Endodermal cell (in vitro differentiated cells): ENCODE measurements at regions not wholly inside any gene's neighbourhood (a gene's known extent, or its start where the extent isn't known, plus 50 kb on each side); places are given as distances from the start of the nearest gene placed in this dataset.

Source experiments
- DNase-seq: peaks from one replicate; pipeline ENCODE4 v3.0.0-alpha.2; 2017
- H3K27ac ChIP-seq: 2 replicates; pipeline ENCODE4 v1.5.1; 2013; ENCODE audit warnings: mild to moderate bottlenecking, low read depth, low read length, moderate library complexity
- H3K27me3 ChIP-seq: 2 replicates; pipeline ENCODE4 v1.6.1; 2013; ENCODE audit warnings: mild to moderate bottlenecking, low read length, moderate library complexity; ENCODE audit not compliant: insufficient read depth, control insufficient read depth, poor library complexity, severe bottlenecking
- H3K36me3 ChIP-seq: 2 replicates; pipeline ENCODE4 v1.7.0; 2013; ENCODE audit warnings: mild to moderate bottlenecking, low read length, moderate library complexity; ENCODE audit not compliant: control insufficient read depth, insufficient read depth
- H3K4me1 ChIP-seq: one replicate; pipeline ENCODE4 v1.7.0; 2013; ENCODE audit warnings: low read length; ENCODE audit not compliant: control insufficient read depth, insufficient read depth
- H3K4me3 ChIP-seq: 2 replicates; pipeline ENCODE4 v1.5.1; 2013; ENCODE audit warnings: mild to moderate bottlenecking, low read length, moderate library complexity
- H3K9ac ChIP-seq: 2 replicates; pipeline ENCODE4 v1.6.1; 2013; ENCODE audit warnings: mild to moderate bottlenecking, low read length, moderate library complexity; ENCODE audit not compliant: poor library complexity, severe bottlenecking; ENCODE audit errors: extremely low read depth
- H3K9me3 ChIP-seq: 2 replicates; pipeline ENCODE4 v1.6.1; 2013; ENCODE audit warnings: mild to moderate bottlenecking, low read length, moderate library complexity; ENCODE audit not compliant: control insufficient read depth
- H3K27ac Mint-ChIP-seq: 2 replicates; pipeline ENCODE4 v1.8.0; 2020; ENCODE audit warnings: mixed read lengths
- H3K27me3 Mint-ChIP-seq: 2 replicates; pipeline ENCODE4 v1.8.0; 2021; ENCODE audit warnings: mild to moderate bottlenecking, mixed read lengths; ENCODE audit not compliant: insufficient read depth
- H3K36me3 Mint-ChIP-seq: 2 replicates; pipeline ENCODE4 v1.8.0; 2020; ENCODE audit warnings: low read depth, mixed read lengths
- H3K4me1 Mint-ChIP-seq: 2 replicates; pipeline ENCODE4 v1.8.0; 2020; ENCODE audit warnings: mixed read lengths
- H3K4me3 Mint-ChIP-seq: 2 replicates; pipeline ENCODE4 v1.8.0; 2020; ENCODE audit warnings: mild to moderate bottlenecking, moderate library complexity, mixed read lengths
- H3K9me3 Mint-ChIP-seq: 2 replicates; pipeline ENCODE4 v1.8.0; 2020; ENCODE audit warnings: mild to moderate bottlenecking, mixed read lengths
- CTCF ChIP-seq: fragments of 200-600 bp; sonication (generic); conservative IDR thresholded peaks from 2 replicates; pipeline ENCODE4 v1.5.0; 2021; ENCODE audit warnings: antibody characterized with exemption, mild to moderate bottlenecking
- WGBS, 2 experiments: methylation state at CpG; one replicate each; pipeline versions ENCODE4 v1.1.5 to v1.1.7; 2013; ENCODE audit warnings: missing lambda C conversion rate in 2 of 2, mixed read lengths in 1 of 2; ENCODE audit not compliant: insufficient coverage in 1 of 2, insufficient read length in 1 of 2; 5-methylcytosine and 5-hydroxymethylcytosine counted together

GRCh38 chr3:69590111-69590510 is 149.2 kb upstream of the MITF start:
- no peaks in the 10 kb centered on the region for H3K36me3 Mint-ChIP-seq
- DNase-seq: no peak
- H3K4me1 ChIP-seq: no peaks in the 10 kb centered on the region
- H3K27me3 Mint-ChIP-seq: peaks cover 10% of the 10 kb centered on the region
- H3K4me3 Mint-ChIP-seq: no peak overlapping the region
- H3K27ac Mint-ChIP-seq: no peak overlapping the region
- H3K4me3 ChIP-seq: no peak overlapping the region
- H3K9ac ChIP-seq: no peak overlapping the region
- no peaks in the 10 kb centered on the region for H3K36me3 ChIP-seq
- H3K9me3 Mint-ChIP-seq: peaks cover 6% of the 10 kb centered on the region
- H3K9me3 ChIP-seq: peaks cover 10% of the 10 kb centered on the region
- no peak for TF ChIP-seq CTCF
- no peaks in the 10 kb centered on the region for H3K4me1 Mint-ChIP-seq
- no peak overlapping the region for H3K27ac ChIP-seq
- peaks cover 5% of the 10 kb centered on the region for H3K27me3 ChIP-seq

- Mint-ChIP-seq H3K36me3 (no peaks in the 10 kb centered on the region), H3K27ac (no peak overlapping the region), H3K27me3 (peaks cover 14% of the 10 kb centered on the region), H3K4me1 (no peaks in the 10 kb centered on the region), H3K9me3 (peaks cover 6% of the 10 kb centered on the region), H3K4me3 (no peak overlapping the region)
- Histone ChIP-seq H3K4me3 (no peak overlapping the region), H3K27me3 (peaks cover 5% of the 10 kb centered on the region), H3K9me3 (peaks cover 10% of the 10 kb centered on the region), H3K9ac (no peak overlapping the region), H3K4me1 (no peaks in the 10 kb centered on the region), H3K36me3 (no peaks in the 10 kb centered on the region), H3K27ac (no peak overlapping the region)
- no peak for TF ChIP-seq CTCF
- 88 to 92% methylated on average over 2 of the region's 2 CpGs for WGBS, 2 experiments
- DNase-seq: no peak
Observed at GRCh38 chr3:69588170-69588569, 151.1 kb upstream of the MITF start.

GRCh38 chr3:69585472-69585871 is 153.8 kb upstream of the MITF start:
- Mint-ChIP-seq H3K9me3 (peaks cover 6% of the 10 kb centered on the region), H3K27me3 (peaks cover 9% of the 10 kb centered on the region), H3K4me1 (no peaks in the 10 kb centered on the region), H3K36me3 (no peaks in the 10 kb centered on the region), H3K27ac (no peak overlapping the region), H3K4me3 (no peak overlapping the region)
- no peak overlapping the region for H3K27ac ChIP-seq
- H3K9ac ChIP-seq: no peak overlapping the region
- no peak for TF ChIP-seq CTCF
- H3K4me3 ChIP-seq: no peak overlapping the region
- no peak for DNase-seq
- H3K36me3 ChIP-seq: no peaks in the 10 kb centered on the region
- H3K4me1 ChIP-seq: no peaks in the 10 kb centered on the region
- 91 to 100% methylated on average over 1 of the region's 1 CpG for WGBS, 2 experiments
- no peaks in the 10 kb centered on the region for H3K27me3 ChIP-seq
- H3K9me3 ChIP-seq: peaks cover 10% of the 10 kb centered on the region
